NOMO-1 treated with dmso at 0.1 percent for 144 hours (cell line): ENCODE measurements at regions not wholly inside any gene's neighbourhood (a gene's known extent, or its start where the extent isn't known, plus 50 kb on each side); places are given as distances from the start of the nearest gene placed in this dataset.

Experiments
- DNase-seq: peaks from one replicate; lab custom pipeline; 2025; ENCODE audit not compliant: unreplicated experiment; lab: John Stamatoyannopoulos, UW

DNA sequence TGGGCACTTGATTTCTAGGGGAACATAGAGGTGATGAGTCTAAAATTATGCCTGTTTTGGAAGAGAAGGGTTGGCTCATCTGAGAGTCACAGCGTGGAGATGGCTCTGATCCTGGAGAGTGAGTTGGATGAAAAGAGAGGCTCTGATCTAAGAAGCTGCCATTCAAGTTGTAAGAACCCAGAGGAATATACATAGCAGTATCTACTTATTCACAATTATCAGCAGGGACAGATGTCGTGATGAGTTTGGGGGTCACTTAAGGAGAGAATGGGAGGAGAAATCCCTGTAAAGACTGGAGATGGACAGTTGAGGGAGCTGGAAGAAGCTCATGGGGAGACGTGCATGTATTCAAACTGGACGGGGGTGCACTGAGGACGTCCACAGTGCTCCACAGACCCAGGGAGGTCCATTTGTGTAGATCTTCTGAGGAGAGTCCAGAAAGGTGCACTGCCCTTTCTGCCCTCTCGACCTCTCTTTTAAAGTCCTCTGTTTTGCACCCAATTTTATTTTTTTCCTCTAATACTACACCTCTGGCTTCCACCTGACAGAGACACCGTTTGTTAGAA, 124.7 kb upstream of the SSTR4 start:
- DNase-seq, result no peak

DNA sequence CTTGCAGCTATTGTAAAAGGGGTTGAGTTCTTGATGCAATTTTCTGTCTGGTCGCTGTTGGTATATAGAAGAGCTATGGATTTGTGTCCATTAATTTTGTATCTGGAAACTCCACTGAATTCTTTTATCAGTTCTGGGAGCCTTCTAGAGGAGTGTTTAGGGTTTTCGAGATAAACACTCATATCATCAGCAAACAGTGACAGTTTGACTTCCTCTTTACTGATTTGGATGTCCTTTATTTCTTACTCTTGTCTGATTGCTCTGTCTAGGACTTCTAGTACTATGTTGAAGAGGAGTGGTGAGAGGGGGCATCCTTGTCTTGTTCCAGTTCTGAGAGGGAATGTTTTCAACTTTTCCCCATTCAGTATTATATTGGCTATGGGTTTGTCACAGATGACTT, 120.8 kb upstream of the SSTR4 start:
- no peak for DNase-seq

DNA sequence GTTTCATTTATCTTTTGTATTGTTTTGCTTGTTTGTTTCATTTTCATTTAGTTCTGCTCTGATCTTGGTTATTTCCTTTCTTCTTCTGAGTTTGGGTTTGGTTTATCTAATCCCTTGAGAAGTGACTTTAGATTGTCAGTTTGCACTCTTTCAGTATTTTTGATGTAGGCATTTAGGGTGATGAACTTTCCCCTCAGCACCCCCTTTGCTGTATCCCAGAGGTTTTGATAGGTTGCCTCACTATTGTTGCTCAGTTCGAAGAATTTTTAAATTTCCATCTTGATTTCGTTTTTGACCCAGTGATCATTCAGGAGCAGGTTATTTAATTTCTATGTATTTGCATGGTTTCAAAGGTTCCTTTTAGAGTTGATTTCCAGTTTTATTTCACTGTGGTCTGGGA, 119.6 kb upstream of the SSTR4 start:
- no peak for DNase-seq

DNA sequence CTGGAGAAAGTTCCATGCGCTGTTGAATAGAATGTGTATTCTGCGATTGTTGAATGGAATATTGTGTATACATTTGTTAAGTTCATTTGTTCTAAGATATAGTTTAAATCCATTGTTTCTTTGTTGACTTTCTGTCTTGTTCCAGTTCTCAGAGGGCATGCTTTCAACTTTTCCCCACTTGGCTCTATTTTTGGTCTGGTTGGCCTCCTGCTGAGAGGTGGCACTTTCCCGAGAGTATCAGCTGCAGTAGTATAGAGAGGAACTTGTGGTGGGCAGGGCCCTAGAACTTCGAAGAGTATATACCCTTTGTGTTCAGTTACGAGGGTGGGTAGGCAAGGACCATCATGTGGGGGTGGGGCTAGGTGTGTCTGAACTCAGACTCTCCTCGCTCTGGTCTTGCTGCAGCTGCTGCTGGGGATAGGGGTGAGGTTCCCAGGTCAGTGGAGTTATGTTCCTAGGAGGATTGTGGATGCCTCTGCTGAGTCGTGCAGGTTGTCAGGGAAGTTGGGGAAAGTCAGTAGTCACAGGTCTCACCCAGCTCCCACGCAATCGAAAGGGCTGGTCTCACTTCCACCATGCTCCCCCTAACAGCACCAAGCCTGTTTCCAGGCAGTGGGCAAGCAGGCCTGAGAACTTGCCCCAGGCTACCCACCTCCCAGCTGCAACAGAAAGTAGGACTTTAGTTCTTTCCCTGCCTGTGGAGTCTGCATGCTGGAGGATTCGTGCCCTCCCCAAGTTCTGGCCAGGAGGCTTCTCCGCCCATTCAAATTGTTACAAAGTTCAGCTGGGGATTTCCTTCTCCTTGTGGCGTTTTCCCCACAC, 118.9 kb upstream of the SSTR4 start:
- no peak for DNase-seq

DNA sequence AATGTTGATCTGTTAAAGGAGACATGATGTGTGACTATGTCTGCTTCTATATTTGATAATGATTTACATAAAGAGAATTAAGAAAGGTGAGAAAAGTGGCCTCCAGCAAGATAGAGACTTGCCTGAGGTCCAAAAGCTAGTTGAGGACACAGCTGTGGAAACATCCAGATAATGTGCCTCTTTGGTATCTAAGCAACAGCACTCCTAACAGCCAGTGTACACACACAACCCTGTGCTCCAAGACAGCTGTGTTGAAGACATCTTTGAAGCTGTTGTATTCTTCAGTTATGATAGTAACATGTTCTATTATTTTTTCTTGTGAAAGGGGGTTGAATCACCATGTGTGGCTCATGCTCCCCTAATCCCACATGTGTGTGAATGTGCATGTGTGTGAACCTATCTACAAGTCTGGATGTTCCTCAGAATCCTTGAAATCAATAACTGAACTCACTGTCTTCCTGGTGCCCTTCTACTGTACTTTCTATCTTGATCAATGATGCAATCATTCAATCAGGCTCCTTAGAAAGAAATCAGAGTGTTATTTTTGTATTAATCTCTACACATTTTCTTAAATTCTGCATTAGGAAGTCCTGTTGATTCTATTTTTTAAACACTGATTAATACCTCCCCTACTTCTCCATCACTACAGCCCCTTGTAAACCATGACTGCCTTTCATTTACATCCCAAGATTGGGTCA, 116.7 kb upstream of the SSTR4 start:
- no peak for DNase-seq

GRCh38 chr20:22920898-22921297, 114.2 kb upstream of the SSTR4 start:
- no peak for DNase-seq

- peak; percentile 49 for DNase-seq
Observed at GRCh38 chr20:22921595-22922421, 113.3 kb upstream of the SSTR4 start.

- no peak for DNase-seq
Observed at GRCh38 chr20:22922987-22923386, 112.1 kb upstream of the SSTR4 start.

GRCh38 chr20:22924046-22924737, 110.9 kb upstream of the SSTR4 start:
- no peak for DNase-seq

GRCh38 chr20:22924949-22925612, 110.0 kb upstream of the SSTR4 start:
- no peak for DNase-seq

DNA sequence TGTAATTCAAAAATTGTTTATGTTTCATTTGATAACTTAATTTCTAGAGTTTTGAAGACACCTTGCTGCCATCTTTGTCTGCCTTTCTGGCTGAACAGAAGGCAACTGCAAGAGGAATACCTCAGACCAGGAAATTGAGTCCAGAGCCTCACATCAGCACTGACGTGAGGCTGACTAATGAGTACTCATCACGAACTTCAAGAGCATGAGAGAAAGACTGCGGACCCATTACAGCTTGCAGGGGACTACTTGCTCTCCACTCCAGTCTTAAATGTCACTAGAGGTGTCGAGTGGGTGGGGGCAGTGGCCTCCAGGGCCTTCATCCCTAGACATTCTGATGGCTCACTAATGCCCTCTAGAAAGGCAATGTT, 109.5 kb upstream of the SSTR4 start:
- no peak for DNase-seq

- no peak for DNase-seq
Observed at GRCh38 chr20:22927537-22927936, 107.6 kb upstream of the SSTR4 start.

- no peak for DNase-seq
Observed at GRCh38 chr20:22928679-22929078, 106.4 kb upstream of the SSTR4 start.

DNA sequence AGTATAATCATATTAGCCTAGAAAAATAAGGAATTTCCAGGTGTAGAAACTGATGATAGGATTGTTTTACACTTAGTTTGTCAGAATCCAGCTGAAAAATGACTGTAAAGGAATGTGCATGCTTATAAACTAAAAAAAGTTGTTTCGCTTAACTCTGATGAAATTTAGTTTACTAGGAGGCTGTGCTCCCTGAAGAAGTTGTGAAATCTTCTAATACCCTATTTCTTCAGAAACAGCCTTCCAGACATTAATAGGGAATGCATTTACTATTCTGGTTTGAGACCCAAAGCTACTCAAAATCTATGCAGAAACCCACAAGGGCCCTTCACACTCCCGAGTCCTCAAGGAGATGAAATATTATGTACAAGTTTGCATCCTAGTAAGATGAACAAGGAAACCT, 105.5 kb upstream of the SSTR4 start:
- no peak for DNase-seq

GRCh38 chr20:22931653-22932608, 103.2 kb upstream of the SSTR4 start:
- DNase-seq, result no peak

- DNase-seq, result no peak
Observed at GRCh38 chr20:22939181-22939580, 95.9 kb upstream of the SSTR4 start.

GRCh38 chr20:22940350-22940749, 94.8 kb upstream of the SSTR4 start:
- no peak for DNase-seq

- no peak for DNase-seq
Observed at GRCh38 chr20:22941550-22941949, 93.6 kb upstream of the SSTR4 start.

DNA sequence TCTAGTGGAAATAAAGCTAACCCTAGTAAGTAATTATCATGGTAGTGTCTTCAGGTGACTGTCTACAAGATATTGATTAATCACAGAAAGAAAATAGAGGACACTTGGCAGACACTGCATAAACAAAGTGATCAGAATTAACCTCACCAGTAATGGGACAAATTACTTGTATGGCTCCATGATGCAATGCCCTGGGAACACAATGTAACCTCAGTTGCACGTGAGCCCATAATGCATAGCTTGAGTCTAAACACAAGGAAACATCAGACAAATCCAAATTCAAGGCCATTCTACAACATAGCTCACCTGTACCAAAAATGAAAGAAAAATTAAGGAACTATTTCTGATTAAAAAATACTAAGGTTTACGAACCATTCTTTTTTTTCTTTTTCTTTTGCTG, 92.4 kb upstream of the SSTR4 start:
- DNase-seq, result no peak
